GM21381 (cell line): ENCODE measurements at regions not wholly inside any gene's neighbourhood (a gene's known extent, or its start where the extent isn't known, plus 50 kb on each side); places are given as distances from the start of the nearest gene placed in this dataset.

Experiments
- ATAC-seq: cut with Tn5 transposase; IDR thresholded peaks from one replicate; pipeline ENCODE4 v1.9.1; 2021; ENCODE audit warnings: mild to moderate bottlenecking, moderate library complexity; ENCODE audit not compliant: unreplicated experiment

- no peak for ATAC-seq
These were observed 200.2 kb downstream of the RPLP1 start for GRCh38 chr15:69652751-69653305.

- no peak for ATAC-seq
These were observed 200.7 kb downstream of the RPLP1 start for GRCh38 chr15:69653306-69653705.

- ATAC-seq = no peak
These were observed 201.2 kb downstream of the RPLP1 start for GRCh38 chr15:69653846-69654245.

GRCh38 chr15:69656271-69657030 is 203.8 kb downstream of the RPLP1 start:
- no peak for ATAC-seq

- no peak for ATAC-seq
These were observed 205.0 kb downstream of the RPLP1 start for GRCh38 chr15:69657626-69658025.

GRCh38 chr15:69658411-69658945 is 205.9 kb downstream of the RPLP1 start:
- no peak for ATAC-seq

DNA sequence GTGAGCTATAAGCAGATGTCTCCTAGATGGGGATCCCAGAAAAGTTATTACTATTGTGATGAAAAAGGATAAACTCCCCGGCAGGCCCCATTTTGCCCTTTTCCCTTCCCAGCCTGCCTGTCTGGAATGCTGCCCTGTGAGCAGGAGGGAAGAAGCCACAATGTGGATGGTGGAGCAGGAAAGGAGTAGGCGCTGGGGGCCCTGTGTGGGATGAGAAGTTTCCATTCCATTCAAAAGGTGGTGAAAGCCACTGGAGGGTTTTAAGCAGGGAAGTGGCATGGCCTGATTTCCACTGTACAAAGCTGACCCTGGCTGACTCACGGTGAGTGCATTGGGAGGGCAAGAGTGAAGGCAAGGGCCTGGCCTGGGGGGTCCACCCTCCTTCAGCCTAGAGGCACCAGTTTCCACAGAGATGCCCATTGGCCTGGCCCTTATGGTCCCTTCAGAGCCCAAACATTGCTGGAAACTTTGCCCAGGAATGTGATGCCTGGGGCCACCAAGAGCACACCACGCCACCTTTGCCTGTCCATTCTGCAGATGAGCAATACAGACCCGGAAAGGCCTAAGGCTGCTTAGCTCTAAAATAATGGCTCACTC is 206.9 kb downstream of the RPLP1 start:
- no peak for ATAC-seq

GRCh38 chr15:69660114-69660513 is 207.5 kb downstream of the RPLP1 start:
- no peak for ATAC-seq

DNA sequence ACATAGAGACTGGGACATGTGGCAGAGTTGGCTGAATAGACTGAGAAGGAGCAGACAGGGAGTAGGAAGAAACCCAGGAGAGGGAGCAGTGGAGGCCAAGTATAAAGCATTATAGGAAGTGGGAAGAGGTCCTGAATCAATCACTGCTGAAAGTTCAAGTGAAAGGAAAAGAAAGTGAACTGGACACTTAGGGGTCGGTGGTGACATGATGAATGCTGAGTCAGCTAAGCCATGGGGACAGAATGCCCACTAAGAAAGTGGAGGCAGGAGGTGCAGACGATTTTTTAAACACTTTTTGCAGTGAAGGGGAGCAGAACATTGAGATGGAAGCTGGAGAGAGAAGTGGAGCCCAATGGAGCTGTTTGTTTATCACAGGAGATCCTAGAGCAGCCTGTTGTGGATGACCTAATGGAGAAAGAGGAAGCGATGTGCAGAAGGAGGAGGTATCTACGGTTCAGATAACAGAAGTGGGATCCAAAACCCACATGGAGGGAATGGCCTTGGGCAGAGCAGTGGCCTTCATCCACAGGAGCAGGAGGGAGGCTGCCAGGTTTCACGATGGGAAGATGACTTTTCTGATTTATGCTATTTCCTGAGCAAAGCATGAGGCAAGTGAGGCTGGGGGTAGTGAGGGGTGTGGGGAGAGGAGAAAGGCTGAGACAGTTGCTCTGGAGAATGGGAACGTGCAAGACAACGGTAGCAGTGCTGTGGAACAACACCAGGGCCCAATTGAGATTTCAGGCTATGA is 208.2 kb downstream of the RPLP1 start:
- no peak for ATAC-seq

DNA sequence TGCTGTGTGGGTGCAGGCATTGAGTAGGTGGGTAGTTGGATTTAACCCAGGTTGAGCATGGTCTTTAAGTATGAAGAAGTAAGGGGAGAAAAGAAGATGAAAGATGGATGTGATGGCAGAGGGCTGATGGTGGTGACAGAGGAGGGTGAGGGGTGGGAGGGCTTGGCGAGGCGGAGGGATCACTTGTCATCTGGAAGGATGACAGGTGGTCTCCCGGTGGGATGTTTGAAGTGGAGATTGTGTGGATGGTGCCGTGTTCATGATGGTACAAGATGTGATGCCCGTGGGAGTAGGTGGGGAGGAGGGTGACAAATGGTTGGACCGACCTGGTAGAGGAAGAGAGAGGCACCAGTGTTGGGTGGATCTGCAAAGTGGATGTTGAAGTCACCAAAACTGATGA is 208.8 kb downstream of the RPLP1 start:
- ATAC-seq = no peak

DNA sequence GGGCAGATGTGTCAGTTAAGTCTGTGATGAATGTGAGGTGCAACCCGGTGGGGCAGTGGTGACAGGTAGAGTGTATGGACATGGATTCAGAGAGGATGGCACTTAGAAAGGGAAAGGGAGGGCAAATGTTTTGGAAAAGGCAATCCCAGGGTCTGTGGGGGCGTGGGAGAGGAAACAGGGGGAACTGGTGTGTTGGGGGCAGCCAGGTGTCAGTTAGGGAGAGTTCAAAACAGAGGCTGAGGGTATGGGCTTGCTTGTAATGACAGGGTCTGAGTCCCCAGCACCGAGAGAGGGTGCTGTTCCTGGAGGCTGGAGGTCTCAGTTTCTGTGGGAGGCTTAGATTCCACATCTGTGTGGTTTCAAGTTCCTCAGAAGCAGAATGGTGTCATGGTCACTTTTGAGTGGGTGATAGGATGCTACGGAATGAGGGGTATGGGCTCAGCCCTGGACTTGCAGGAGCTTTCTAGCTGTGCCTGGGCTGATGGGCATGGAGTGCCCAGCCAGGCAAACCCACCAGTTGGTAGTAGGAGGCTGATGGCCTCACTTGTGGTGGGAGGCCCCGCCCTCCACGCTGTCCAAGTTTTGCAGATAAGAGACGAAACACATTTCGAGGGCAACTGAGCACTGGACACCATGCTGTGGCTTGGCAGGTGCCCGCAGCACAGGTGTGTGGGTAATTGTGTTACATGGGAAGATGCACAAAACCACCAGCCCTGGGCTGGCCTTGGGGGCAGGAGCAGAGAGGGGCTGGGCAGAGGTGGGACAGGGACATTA is 209.4 kb downstream of the RPLP1 start:
- ATAC-seq = no peak

DNA sequence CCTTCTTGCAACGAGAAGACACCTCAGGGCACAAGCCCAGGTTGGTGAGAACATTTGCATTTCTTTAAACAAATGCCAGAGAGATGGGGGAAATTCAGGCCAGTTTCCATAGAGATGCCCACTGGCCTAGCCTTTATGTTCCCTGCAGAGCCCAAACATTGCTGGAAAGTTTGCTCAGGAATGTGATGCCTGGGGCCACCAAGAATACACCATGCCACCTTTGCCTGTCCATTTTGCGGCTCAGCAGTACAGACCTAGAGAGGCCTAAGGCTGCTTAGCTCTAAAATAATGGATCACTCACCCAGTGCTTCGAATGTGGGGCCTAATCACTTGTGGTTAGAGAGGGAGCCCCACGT is 210.0 kb downstream of the RPLP1 start:
- ATAC-seq = no peak

DNA sequence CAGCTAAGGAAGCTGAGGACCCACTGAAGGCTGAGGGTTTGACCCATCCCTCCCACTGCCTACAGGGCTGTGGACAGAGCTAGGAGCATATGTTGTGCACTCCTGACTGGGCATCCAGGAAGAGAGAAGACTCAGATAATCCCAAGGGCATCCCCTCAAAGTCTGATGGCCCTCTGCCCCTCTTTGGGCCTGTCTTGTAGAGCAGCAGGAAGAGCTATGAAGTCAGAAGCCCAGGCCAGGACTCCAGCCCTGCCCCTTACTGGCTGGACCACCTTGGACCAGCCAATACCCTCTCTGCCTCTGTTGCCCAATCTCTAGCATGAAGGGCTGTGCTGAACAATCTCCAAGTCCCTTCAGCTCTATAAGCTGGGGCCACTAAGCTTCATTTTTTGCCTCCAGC is 210.8 kb downstream of the RPLP1 start:
- no peak for ATAC-seq

DNA sequence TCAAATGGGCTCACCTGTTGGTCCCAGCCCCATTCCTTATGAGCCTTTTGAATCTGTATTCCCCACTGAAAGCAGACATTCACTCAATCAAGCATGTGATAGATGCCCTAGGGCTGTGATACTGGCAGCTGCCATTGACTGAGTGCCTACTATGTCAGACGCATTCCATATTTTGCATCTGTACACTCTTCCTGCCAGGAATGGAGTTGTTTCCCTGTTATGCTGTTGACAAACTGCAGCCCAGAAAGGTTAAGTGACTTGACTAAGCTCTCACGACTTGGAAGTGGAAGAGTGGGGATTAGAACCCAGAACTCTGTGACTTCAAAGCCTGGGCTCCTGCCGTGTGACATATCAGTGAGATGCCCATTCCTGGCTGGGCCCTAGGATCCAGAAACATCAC is 211.4 kb downstream of the RPLP1 start:
- ATAC-seq = no peak

GRCh38 chr15:69664572-69665571 is 212.3 kb downstream of the RPLP1 start:
- no peak for ATAC-seq

GRCh38 chr15:69665641-69666111 is 213.1 kb downstream of the RPLP1 start:
- ATAC-seq = no peak

GRCh38 chr15:69666441-69666882 is 213.8 kb downstream of the RPLP1 start:
- ATAC-seq = no peak

DNA sequence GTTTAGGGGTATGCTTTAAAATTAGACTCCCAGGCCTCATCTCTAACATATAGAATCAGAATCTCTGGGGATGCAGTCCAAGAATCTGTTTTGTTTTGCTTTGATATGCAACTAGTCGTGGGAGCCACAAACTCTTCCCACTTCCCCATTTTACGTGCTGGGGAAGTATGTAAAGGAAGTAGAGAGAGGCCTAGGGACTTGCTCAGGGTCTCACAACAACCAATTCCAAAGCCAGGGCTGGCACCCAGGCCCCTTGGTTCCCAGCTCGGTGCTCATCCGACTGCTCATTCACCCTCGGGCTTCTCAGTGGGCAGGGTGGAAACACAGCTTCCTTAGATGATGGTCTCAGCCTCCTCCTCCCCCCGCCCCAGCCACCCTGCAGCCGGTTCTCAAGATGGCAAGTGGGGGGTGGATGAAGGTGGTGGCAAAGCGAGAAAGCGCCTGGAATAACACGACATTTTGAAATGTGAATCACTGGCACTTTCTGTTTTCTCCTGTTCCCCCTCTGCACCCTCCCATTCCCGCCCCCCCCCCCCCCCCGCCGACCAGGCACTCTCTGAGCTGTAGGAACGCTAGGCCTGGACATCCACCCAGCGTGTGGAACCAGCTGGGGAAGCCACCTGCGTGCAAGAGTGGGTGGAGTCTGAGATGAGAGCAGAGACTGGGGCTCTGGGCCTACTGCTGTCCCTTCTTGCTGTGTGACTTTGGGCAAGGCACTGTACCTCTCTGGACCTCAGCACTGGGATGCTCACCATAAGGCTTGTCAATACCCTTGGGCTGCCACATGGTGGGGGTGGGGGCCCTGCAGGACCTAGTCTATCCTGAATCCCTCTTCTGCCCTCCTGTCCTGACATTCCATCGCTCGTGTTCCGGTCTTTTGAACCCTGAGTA is 214.5 kb downstream of the RPLP1 start:
- ATAC-seq = peak; percentile 32
